Natural killer cell (primary cell): ENCODE measurements at regions not wholly inside any gene's neighbourhood (a gene's known extent, or its start where the extent isn't known, plus 50 kb on each side); places are given as distances from the start of the nearest gene placed in this dataset.

ENCODE experiments used
- ATAC-seq, 3 donors: fragments of 150-1000 bp in 2 of 3; fragments of 200-7000 bp in 1 of 3; cut with Tn5 transposase; 1 replicate in 1 of 3; 2 replicates in 2 of 3; pipeline ENCODE4 v1.10.0; 2021; ENCODE audit warnings: mild to moderate bottlenecking in 2 of 3, moderate library complexity in 2 of 3
- DNase-seq, 2 donors: peaks; one replicate each; pipeline versions ENCODE4 v3.0.0 to v3.0.0-alpha.2; 2013 to 2021; ENCODE audit warnings: mixed read lengths in 1 of 2
- H3K27ac ChIP-seq: one replicate; pipeline ENCODE4 v1.5.1; 2013; ENCODE audit warnings: mild to moderate bottlenecking, low read length
- H3K27me3 ChIP-seq: one replicate; pipeline ENCODE4 v1.6.1; 2013; ENCODE audit warnings: low read length; ENCODE audit not compliant: control insufficient read depth, insufficient read depth
- H3K36me3 ChIP-seq: one replicate; pipeline ENCODE4 v1.6.1; 2013; ENCODE audit warnings: low read length; ENCODE audit not compliant: control insufficient read depth, insufficient read depth
- H3K4me1 ChIP-seq: one replicate; pipeline ENCODE4 v1.6.1; 2013; ENCODE audit warnings: low read length; ENCODE audit not compliant: control insufficient read depth, insufficient read depth
- H3K4me3 ChIP-seq: one replicate; pipeline ENCODE4 v1.5.1; 2013; ENCODE audit warnings: low read length
- H3K9me3 ChIP-seq: one replicate; pipeline ENCODE4 v1.6.1; 2013; ENCODE audit warnings: low read length; ENCODE audit not compliant: control insufficient read depth, insufficient read depth
- H3K27ac Mint-ChIP-seq, 2 donors: one replicate each; pipeline ENCODE4 v1.8.0; 2022; ENCODE audit warnings: mild to moderate bottlenecking in 2 of 2, mixed read lengths in 2 of 2, moderate library complexity in 1 of 2
- H3K27me3 Mint-ChIP-seq, 2 donors: one replicate each; pipeline ENCODE4 v1.8.0; 2022; ENCODE audit warnings: low read depth in 2 of 2, mixed read lengths in 2 of 2
- H3K36me3 Mint-ChIP-seq: one replicate; pipeline ENCODE4 v1.8.0; 2022; ENCODE audit warnings: mixed read lengths
- H3K4me1 Mint-ChIP-seq, 2 donors: one replicate each; pipeline ENCODE4 v1.8.0; 2022; ENCODE audit warnings: mixed read lengths in 2 of 2
- H3K4me3 Mint-ChIP-seq: one replicate; pipeline ENCODE4 v1.8.0; 2022; ENCODE audit warnings: mild to moderate bottlenecking, moderate library complexity, mixed read lengths
- H3K9me3 Mint-ChIP-seq, 2 donors: one replicate each; pipeline ENCODE4 v1.8.0; 2022; ENCODE audit warnings: mixed read lengths in 2 of 2
- CTCF ChIP-seq: fragments of 200-600 bp; IDR thresholded peaks from one replicate; pipeline ENCODE4 v1.8.0; 2022; ENCODE audit warnings: antibody characterized with exemption
- WGBS: methylation state at CpG from one replicate; pipeline ENCODE4 v1.1.7; 2013; ENCODE audit warnings: missing lambda C conversion rate; ENCODE audit not compliant: insufficient coverage; 5-methylcytosine and 5-hydroxymethylcytosine counted together
- intact Hi-C: fragments of 100-400 bp; cut with micrococcal nuclease; formaldehyde crosslinking; loops from one replicate; pipeline ENCODE4 v1.14.2; 2022

- Histone ChIP-seq H3K27ac (no peak overlapping the region), H3K4me1 (no peaks in the 10 kb centered on the region), H3K27me3 (no peaks in the 10 kb centered on the region), H3K36me3 (no peaks in the 10 kb centered on the region), H3K4me3 (no peak overlapping the region), H3K9me3 (no peaks in the 10 kb centered on the region)
- Mint-ChIP-seq H3K27ac (no peak overlapping the region), H3K27me3 (no peaks in the 10 kb centered on the region), H3K36me3 (no peaks in the 10 kb centered on the region), H3K4me1 (no peaks in the 10 kb centered on the region), H3K9me3 (peaks cover 0 to 2% of the 10 kb centered on the region in 2 donors), H3K4me3 (no peak overlapping the region)
- TF ChIP-seq CTCF, result no peak
- no peak for ATAC-seq
- intact Hi-C loops, result no loop called here
- no peak for DNase-seq
- WGBS, result no CpG with 5 or more reads among the region's 1 CpG
These were observed 332.6 kb upstream of the CCDC54 start for GRCh38 chr3:107044677-107045076.

GRCh38 chr3:107045791-107046190 is 331.4 kb upstream of the CCDC54 start:
- Histone ChIP-seq H3K27ac (no peak overlapping the region), H3K4me3 (no peak overlapping the region), H3K36me3 (no peaks in the 10 kb centered on the region), H3K27me3 (no peaks in the 10 kb centered on the region), H3K9me3 (no peaks in the 10 kb centered on the region), H3K4me1 (no peaks in the 10 kb centered on the region)
- ATAC-seq (no peak), DNase-seq (no peak)
- H3K4me1 Mint-ChIP-seq, result no peaks in the 10 kb centered on the region
- H3K4me3 Mint-ChIP-seq, result no peak overlapping the region
- no peaks in the 10 kb centered on the region for H3K27me3 Mint-ChIP-seq
- H3K27ac Mint-ChIP-seq, result no peak overlapping the region
- no peaks in the 10 kb centered on the region for H3K36me3 Mint-ChIP-seq
- peaks cover 0 to 2% of the 10 kb centered on the region in 2 donors for H3K9me3 Mint-ChIP-seq
- WGBS, result 64% methylated on average over 3 of the region's 3 CpGs
- no peak for TF ChIP-seq CTCF
- intact Hi-C loops, result no loop called here

- intact Hi-C loops, result no loop called here
- no peak for TF ChIP-seq CTCF
These were observed 321.9 kb upstream of the CCDC54 start for GRCh38 chr3:107055181-107055942.

GRCh38 chr3:107061466-107061865 is 315.8 kb upstream of the CCDC54 start:
- no peaks in the 10 kb centered on the region for H3K27me3 Mint-ChIP-seq
- Histone ChIP-seq H3K27me3 (no peaks in the 10 kb centered on the region), H3K4me1 (peaks cover 8% of the 10 kb centered on the region), H3K27ac (no peak overlapping the region), H3K36me3 (no peaks in the 10 kb centered on the region), H3K4me3 (no peak overlapping the region), H3K9me3 (no peaks in the 10 kb centered on the region)
- no peak for DNase-seq
- H3K36me3 Mint-ChIP-seq, result no peaks in the 10 kb centered on the region
- peaks cover 6 to 7% of the 10 kb centered on the region in 2 donors for H3K4me1 Mint-ChIP-seq
- whole genome bisulfite sequencing, result 91% methylated on average over 1 of the region's 1 CpG
- no peak for ATAC-seq
- no peak for TF ChIP-seq CTCF
- no peak overlapping the region for H3K27ac Mint-ChIP-seq
- H3K4me3 Mint-ChIP-seq, result no peak overlapping the region
- H3K9me3 Mint-ChIP-seq, result no peaks in the 10 kb centered on the region
- intact Hi-C loops, result no loop called here

More at GRCh38 chr3:107055181-107055942, 321.9 kb upstream of the CCDC54 start:
- WGBS, result 84% methylated on average over 2 of the region's 4 CpGs
- no peaks in the 10 kb centered on the region for H3K27me3 ChIP-seq
- H3K9me3 ChIP-seq, result no peaks in the 10 kb centered on the region
- no peak overlapping the region for H3K4me3 ChIP-seq
- ATAC-seq (no peak), DNase-seq (no peak)
- H3K27ac ChIP-seq, result no peak overlapping the region
- Mint-ChIP-seq H3K36me3 (no peaks in the 10 kb centered on the region), H3K4me3 (no peak overlapping the region), H3K4me1 (no peaks in the 10 kb centered on the region), H3K27ac (no peak overlapping the region), H3K9me3 (no peaks in the 10 kb centered on the region), H3K27me3 (no peaks in the 10 kb centered on the region)
- H3K36me3 ChIP-seq, result no peaks in the 10 kb centered on the region
- H3K4me1 ChIP-seq, result no peaks in the 10 kb centered on the region
